ENCODE measurements at regions not wholly inside any gene's neighbourhood (a gene's known extent, or its start where the extent isn't known, plus 50 kb on each side); places are given as distances from the start of the nearest gene placed in this dataset.

DNA sequence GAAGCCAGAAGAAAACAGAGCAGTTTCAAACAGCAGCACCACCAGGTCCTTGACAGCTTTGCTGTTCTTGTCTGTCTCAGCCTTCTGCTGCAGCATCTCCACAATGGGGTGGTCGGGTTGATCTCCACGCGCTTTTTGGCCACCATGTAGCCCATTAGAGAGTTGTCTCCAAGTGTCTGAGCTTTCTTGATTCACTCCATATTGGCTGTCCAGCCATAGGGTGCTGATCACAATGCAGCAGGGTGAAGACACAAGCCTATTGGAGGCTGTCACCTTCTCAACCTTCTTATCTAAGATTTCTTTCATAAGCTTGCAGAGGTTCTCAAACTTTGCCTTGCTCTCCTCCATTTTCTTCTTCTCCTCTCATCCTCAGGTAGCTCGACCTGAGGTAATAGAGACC lies 175.4 kb upstream of the S100G start:
- intact Hi-C loops (cut with DNase I; ENCODE audit: low total_unique reads): no loop called here
- TF ChIP-seq POLR2A (IDR thresholded peaks at IDR 0.05): no peak
- TF ChIP-seq, protein P1, sequence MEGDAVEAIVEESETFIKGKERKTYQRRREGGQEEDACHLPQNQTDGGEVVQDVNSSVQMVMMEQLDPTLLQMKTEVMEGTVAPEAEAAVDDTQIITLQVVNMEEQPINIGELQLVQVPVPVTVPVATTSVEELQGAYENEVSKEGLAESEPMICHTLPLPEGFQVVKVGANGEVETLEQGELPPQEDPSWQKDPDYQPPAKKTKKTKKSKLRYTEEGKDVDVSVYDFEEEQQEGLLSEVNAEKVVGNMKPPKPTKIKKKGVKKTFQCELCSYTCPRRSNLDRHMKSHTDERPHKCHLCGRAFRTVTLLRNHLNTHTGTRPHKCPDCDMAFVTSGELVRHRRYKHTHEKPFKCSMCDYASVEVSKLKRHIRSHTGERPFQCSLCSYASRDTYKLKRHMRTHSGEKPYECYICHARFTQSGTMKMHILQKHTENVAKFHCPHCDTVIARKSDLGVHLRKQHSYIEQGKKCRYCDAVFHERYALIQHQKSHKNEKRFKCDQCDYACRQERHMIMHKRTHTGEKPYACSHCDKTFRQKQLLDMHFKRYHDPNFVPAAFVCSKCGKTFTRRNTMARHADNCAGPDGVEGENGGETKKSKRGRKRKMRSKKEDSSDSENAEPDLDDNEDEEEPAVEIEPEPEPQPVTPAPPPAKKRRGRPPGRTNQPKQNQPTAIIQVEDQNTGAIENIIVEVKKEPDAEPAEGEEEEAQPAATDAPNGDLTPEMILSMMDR (IDR thresholded peaks at IDR 0.05): no peak
- Histone ChIP-seq H3K36me3 (ENCODE audit: low read depth, missing control alignments) (no peaks in the 10 kb centered on the region), H3K27me3 (no peaks in the 10 kb centered on the region), H3K27ac (no peak overlapping the region), H3K4me3 (no peak overlapping the region), H3K9me3 (no peaks in the 10 kb centered on the region), H3K4me1 (no peaks in the 10 kb centered on the region)
- DNase-seq: no peak
- 83 to 93% methylated on average over 3 to 4 of the region's 4 CpGs for WGBS, 2 donors

DNA sequence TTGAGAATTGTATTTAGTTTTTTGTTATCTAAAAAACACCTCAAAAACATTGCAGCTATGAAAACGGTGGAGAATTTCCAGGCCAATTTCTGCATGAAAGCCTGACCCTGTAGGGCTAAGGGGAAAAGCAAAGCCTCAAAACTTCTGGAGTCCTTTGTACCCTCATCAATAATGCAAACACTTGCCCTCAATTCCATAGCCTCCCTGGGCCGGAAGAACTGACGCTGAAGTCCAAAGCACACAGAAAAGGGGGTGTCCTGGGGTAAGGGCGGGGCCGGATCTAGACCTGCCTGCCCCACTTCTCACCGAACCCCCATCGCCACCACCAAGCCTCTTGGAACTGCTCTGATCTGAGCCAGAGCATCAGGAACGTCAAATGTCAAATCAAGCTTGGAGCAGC lies 173.9 kb upstream of the S100G start:
- H3K4me3 ChIP-seq: no peak overlapping the region
- TF ChIP-seq POLR2A (IDR thresholded peaks at IDR 0.05): no peak
- TF ChIP-seq, protein P1 (IDR thresholded peaks at IDR 0.05): no peak
- H3K27ac ChIP-seq: no peak overlapping the region
- intact Hi-C loops (cut with DNase I; ENCODE audit: low total_unique reads): no loop called here
- no peaks in the 10 kb centered on the region for H3K4me1 ChIP-seq
- no peaks in the 10 kb centered on the region for H3K27me3 ChIP-seq
- H3K36me3 ChIP-seq (ENCODE audit: low read depth, missing control alignments): no peaks in the 10 kb centered on the region
- WGBS, 2 donors: 90% methylated on average over 8 of the region's 8 CpGs
- H3K9me3 ChIP-seq: no peaks in the 10 kb centered on the region
- DNase-seq: no peak

DNA sequence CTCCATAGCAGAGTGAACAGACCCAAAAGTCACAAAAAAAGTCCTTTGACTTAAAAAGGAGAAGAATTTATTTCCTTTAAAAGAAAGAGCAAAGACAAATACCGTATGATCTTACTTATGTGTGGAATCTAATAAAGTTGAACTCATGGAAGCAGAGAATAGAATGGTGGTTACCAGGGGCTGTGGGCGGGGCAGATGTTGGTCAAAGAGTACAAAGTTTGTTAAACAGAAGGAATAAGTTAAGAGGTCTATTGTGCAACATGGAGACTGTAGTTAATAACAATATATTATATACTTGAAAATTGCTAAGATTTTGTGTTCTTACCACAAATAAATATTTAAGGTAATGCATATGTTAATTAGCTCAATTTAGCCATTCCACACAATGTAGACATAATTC lies 173.3 kb upstream of the S100G start:
- Histone ChIP-seq H3K9me3 (no peaks in the 10 kb centered on the region), H3K36me3 (ENCODE audit: low read depth, missing control alignments) (no peaks in the 10 kb centered on the region), H3K4me3 (no peak overlapping the region), H3K4me1 (no peaks in the 10 kb centered on the region), H3K27ac (no peak overlapping the region), H3K27me3 (no peaks in the 10 kb centered on the region)
- no peak for TF ChIP-seq POLR2A (IDR thresholded peaks at IDR 0.05)
- TF ChIP-seq, protein P1 (IDR thresholded peaks at IDR 0.05): no peak
- DNase-seq: no peak
- intact Hi-C loops (cut with DNase I; ENCODE audit: low total_unique reads): no loop called here
- 81 to 90% methylated on average over 2 of the region's 2 CpGs for WGBS, 2 donors

DNA sequence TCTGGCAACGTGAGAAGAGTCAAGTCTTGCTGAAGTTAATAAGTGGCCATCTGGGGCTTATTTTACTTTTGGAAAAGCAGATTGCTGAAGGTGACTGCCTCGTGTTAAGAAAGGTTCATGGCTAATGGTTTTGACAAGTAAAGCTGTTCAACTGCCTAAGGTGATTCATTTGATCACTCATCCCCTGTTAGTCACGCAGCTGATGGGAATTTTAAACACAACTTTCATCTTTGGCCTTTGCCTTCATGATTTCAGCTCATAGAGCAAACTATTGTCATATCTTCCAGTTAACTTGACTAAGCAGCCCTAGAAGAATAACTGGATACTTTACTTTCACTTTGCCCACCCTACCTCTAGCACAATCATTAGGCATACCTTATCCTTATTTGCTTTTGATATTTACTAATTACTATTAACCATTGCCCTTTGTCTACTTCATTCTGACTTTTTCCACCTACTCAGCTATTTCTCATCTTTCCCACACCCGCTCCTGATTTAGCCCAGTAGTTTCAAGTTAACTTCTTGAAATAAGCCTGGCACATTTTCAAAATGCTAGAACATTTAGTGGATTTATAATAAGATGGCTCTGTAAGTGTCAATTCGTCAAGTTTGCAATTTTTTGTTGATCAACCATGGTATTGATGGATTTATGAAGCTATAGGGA lies 170.6 kb upstream of the S100G start:
- WGBS, 2 donors: 70 to 78% methylated on average over 5 of the region's 5 CpGs
- TF ChIP-seq, protein P1 (IDR thresholded peaks at IDR 0.05): no peak
- TF ChIP-seq POLR2A (IDR thresholded peaks at IDR 0.05): no peak
- no peaks in the 10 kb centered on the region for H3K4me1 ChIP-seq
- no peaks in the 10 kb centered on the region for H3K27me3 ChIP-seq
- no peaks in the 10 kb centered on the region for H3K36me3 ChIP-seq (ENCODE audit: low read depth, missing control alignments)
- DNase-seq: no peak
- H3K27ac ChIP-seq: no peak overlapping the region
- no peak overlapping the region for H3K4me3 ChIP-seq
- H3K9me3 ChIP-seq: no peaks in the 10 kb centered on the region
- intact Hi-C loops (cut with DNase I; ENCODE audit: low total_unique reads): no loop called here

DNA sequence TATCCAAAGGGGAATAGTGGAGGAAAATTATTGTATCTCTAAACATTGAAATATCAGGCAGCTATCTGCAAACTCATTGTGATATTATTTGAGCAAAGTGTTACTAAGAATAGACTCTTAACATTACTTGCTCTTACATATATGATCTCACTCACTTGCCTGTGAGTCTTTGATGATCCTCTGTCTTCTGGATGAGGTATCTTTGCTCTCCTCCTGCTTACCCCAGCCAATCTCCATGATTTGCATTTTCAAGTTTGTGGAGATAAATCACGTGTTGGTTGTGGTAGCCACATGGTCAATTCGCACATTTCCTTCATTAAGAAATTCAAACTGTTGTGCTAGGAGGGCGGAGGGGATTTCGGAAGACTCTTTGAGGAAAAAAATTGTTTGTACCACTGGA lies 169.9 kb upstream of the S100G start:
- no peaks in the 10 kb centered on the region for H3K9me3 ChIP-seq
- H3K36me3 ChIP-seq (ENCODE audit: low read depth, missing control alignments): no peaks in the 10 kb centered on the region
- WGBS, 2 donors: 93 to 96% methylated on average over 4 of the region's 4 CpGs
- no peaks in the 10 kb centered on the region for H3K27me3 ChIP-seq
- no peak overlapping the region for H3K27ac ChIP-seq
- no peaks in the 10 kb centered on the region for H3K4me1 ChIP-seq
- no peak overlapping the region for H3K4me3 ChIP-seq
- intact Hi-C loops (cut with DNase I; ENCODE audit: low total_unique reads): no loop called here
- no peak for TF ChIP-seq POLR2A (IDR thresholded peaks at IDR 0.05)
- TF ChIP-seq, protein P1 (IDR thresholded peaks at IDR 0.05): no peak
- DNase-seq: no peak

Data from testis (tissue), 2 donors.